IMR-90 (cell line): ENCODE measurements at regions not wholly inside any gene's neighbourhood (a gene's known extent, or its start where the extent isn't known, plus 50 kb on each side); places are given as distances from the start of the nearest gene placed in this dataset.

Experiments
- ATAC-seq: fragments of 200-7000 bp; cut with Tn5 transposase; 2 replicates; pipeline ENCODE4 v1.9.1; 2020; ENCODE audit warnings: low read depth, mild to moderate bottlenecking, moderate library complexity
- BruUV-seq: library from RNA; stranded (reverse); fragments of 400-500 nt; replicated peaks from 2 replicates; lab custom pipeline; 2021; lab: Mats Ljungman, UMichigan
- CTCF ChIA-PET: fragments of 300-600 bp; formaldehyde crosslinking; extraction: SDS; loops from one replicate; lab custom pipeline; 2021; ENCODE audit warnings: antibody characterized with exemption; lab: Yijun Ruan, JAX
- POLR2A ChIA-PET: fragments of 300-600 bp; sonication (Branson Sonifier 250); formaldehyde crosslinking; loops from one replicate; lab custom pipeline; 2022; ENCODE audit warnings: antibody characterized with exemption; ENCODE audit not compliant: unreplicated experiment; lab: Charles Lee
- DNase-seq: peaks from one replicate; pipeline ENCODE4 v3.0.0; 2013
- H2AFZ ChIP-seq: replicated peaks from 2 replicates; pipeline ENCODE3; 2013; ENCODE audit warnings: low read length, mild to moderate bottlenecking; ENCODE audit not compliant: poor library complexity
- H2AK5ac ChIP-seq: 2 replicates; pipeline ENCODE4 v1.6.1; 2013; ENCODE audit warnings: low read depth, low read length, inconsistent platforms
- H2AK9ac ChIP-seq: replicated peaks from 2 replicates; pipeline ENCODE3; 2013; ENCODE audit warnings: mild to moderate bottlenecking, low read depth, low read length, moderate library complexity; ENCODE audit not compliant: poor library complexity
- H2BK120ac ChIP-seq: 2 replicates; pipeline ENCODE4 v1.6.1; 2013; ENCODE audit warnings: low read depth, low read length, inconsistent platforms
- H2BK15ac ChIP-seq: 3 replicates; pipeline ENCODE4 v1.6.1; 2013; ENCODE audit warnings: low read depth, low read length, inconsistent platforms
- H2BK20ac ChIP-seq: 2 replicates; pipeline ENCODE4 v1.6.1; 2013; ENCODE audit warnings: low read depth, mild to moderate bottlenecking, inconsistent platforms, low read length, moderate library complexity
- H2BK5ac ChIP-seq: 2 replicates; pipeline ENCODE4 v1.6.1; 2013; ENCODE audit warnings: mild to moderate bottlenecking, low read depth, low read length, inconsistent platforms; ENCODE audit not compliant: poor library complexity, severe bottlenecking
- H3K14ac ChIP-seq: replicated peaks from 2 replicates; pipeline ENCODE4 v1.6.1; 2013; ENCODE audit warnings: low read depth, low read length, inconsistent platforms
- H3K18ac ChIP-seq: 2 replicates; pipeline ENCODE4 v1.6.1; 2013; ENCODE audit warnings: low read depth, low read length, control low read depth
- H3K23ac ChIP-seq: 2 replicates; pipeline ENCODE4 v1.6.1; 2013; ENCODE audit warnings: low read depth, low read length, inconsistent platforms
- H3K27ac ChIP-seq: 2 replicates; pipeline ENCODE4 v1.5.1; 2013; ENCODE audit warnings: mild to moderate bottlenecking, control low read depth, low read length; ENCODE audit not compliant: insufficient read depth
- H3K27me3 ChIP-seq: 2 replicates; pipeline ENCODE4 v1.6.1; 2013; ENCODE audit warnings: low read length; ENCODE audit not compliant: control insufficient read depth, insufficient read depth
- H3K36me3 ChIP-seq: 2 replicates; pipeline ENCODE4 v1.6.1; 2013; ENCODE audit warnings: low read length, mixed read lengths; ENCODE audit not compliant: control insufficient read depth, insufficient read depth
- H3K4ac ChIP-seq: 2 replicates; pipeline ENCODE4 v1.6.1; 2013; ENCODE audit warnings: low read depth, low read length, inconsistent platforms
- H3K4me1 ChIP-seq: 2 replicates; pipeline ENCODE4 v1.6.1; 2013; ENCODE audit warnings: low read length, mixed read lengths; ENCODE audit not compliant: control insufficient read depth, insufficient read depth
- H3K4me2 ChIP-seq: 2 replicates; pipeline ENCODE4 v1.6.1; 2013; ENCODE audit warnings: low read depth, mild to moderate bottlenecking, control low read depth, low read length, moderate library complexity
- H3K4me3 ChIP-seq: 2 replicates; pipeline ENCODE4 v1.5.1; 2013; ENCODE audit warnings: low read depth, mild to moderate bottlenecking, control low read depth, low read length, moderate library complexity; ENCODE audit not compliant: insufficient read depth
- H3K56ac ChIP-seq: 2 replicates; pipeline ENCODE4 v1.6.1; 2013; ENCODE audit warnings: low read length, inconsistent platforms; ENCODE audit not compliant: insufficient read depth; ENCODE audit errors: extremely low read depth
- H3K79me1 ChIP-seq, 2 experiments: 2 replicates each; pipeline ENCODE4 v1.6.1; 2013; ENCODE audit warnings: low read length in 2 of 2, inconsistent platforms in 1 of 2, low read depth in 1 of 2
- H3K9ac ChIP-seq: 2 replicates; pipeline ENCODE4 v1.6.1; 2013; ENCODE audit warnings: low read depth, low read length, control low read depth
- H3K9me1 ChIP-seq: 2 replicates; pipeline ENCODE4 v1.6.1; 2013; ENCODE audit warnings: low read length, inconsistent platforms; ENCODE audit not compliant: insufficient read depth
- H3K9me3 ChIP-seq: 2 replicates; pipeline ENCODE4 v1.6.1; 2013; ENCODE audit warnings: low read length; ENCODE audit not compliant: control insufficient read depth, insufficient read depth
- H4K20me1 ChIP-seq: 2 replicates; pipeline ENCODE4 v1.6.1; 2013; ENCODE audit warnings: low read length, inconsistent platforms; ENCODE audit not compliant: insufficient read depth
- H4K5ac ChIP-seq: 2 replicates; pipeline ENCODE4 v1.6.1; 2013; ENCODE audit warnings: mild to moderate bottlenecking, low read depth, low read length, control low read depth
- H4K8ac ChIP-seq, 2 experiments: 2 replicates each; pipeline ENCODE4 v1.6.1; 2013; ENCODE audit warnings: low read depth in 2 of 2, low read length in 2 of 2, control low read depth in 1 of 2, inconsistent platforms in 1 of 2
- H4K91ac ChIP-seq: 2 replicates; pipeline ENCODE4 v1.6.1; 2013; ENCODE audit warnings: low read depth, low read length, inconsistent platforms; ENCODE audit not compliant: insufficient read depth
- BHLHE40 ChIP-seq: fragments of 150-350 bp; IDR thresholded peaks from 2 replicates; pipeline ENCODE4 v1.6.1; 2016; ENCODE audit warnings: mild to moderate bottlenecking, low read depth, low read length
- CEBPB ChIP-seq: IDR thresholded peaks from 2 replicates; pipeline ENCODE4 v1.6.1; 2012; ENCODE audit warnings: low read depth, low read length, improper control_type of control experiment
- CHD1 ChIP-seq: IDR thresholded peaks from 2 replicates; pipeline ENCODE4 v1.6.1; 2012; ENCODE audit warnings: low read depth, low read length, improper control_type of control experiment
- ELK1 ChIP-seq: fragments of 150-350 bp; IDR thresholded peaks from 2 replicates; pipeline ENCODE4 v1.6.1; 2016; ENCODE audit warnings: low read depth, mild to moderate bottlenecking, low read length, moderate library complexity, borderline replicate concordance
- FOS ChIP-seq: fragments of 150-350 bp; IDR thresholded peaks from 2 replicates; pipeline ENCODE4 v1.6.1; 2016; ENCODE audit warnings: low read depth, low read length
- MAFK ChIP-seq: IDR thresholded peaks from 2 replicates; pipeline ENCODE4 v1.6.1; 2012; ENCODE audit warnings: low read depth, low read length, improper control_type of control experiment
- MAZ ChIP-seq: IDR thresholded peaks from 2 replicates; pipeline ENCODE4 v1.6.1; 2012; ENCODE audit warnings: low read depth, mild to moderate bottlenecking, low read length, improper control_type of control experiment, moderate library complexity, borderline replicate concordance
- MXI1 ChIP-seq: IDR thresholded peaks from 2 replicates; pipeline ENCODE4 v1.6.1; 2012; ENCODE audit warnings: low read depth, mild to moderate bottlenecking, low read length, moderate library complexity, borderline replicate concordance
- NFE2L2 ChIP-seq: fragments of 150-350 bp; IDR thresholded peaks from 2 replicates; pipeline ENCODE4 v1.6.1; 2016; ENCODE audit warnings: low read depth, mild to moderate bottlenecking, low read length
- POLR2A ChIP-seq: IDR thresholded peaks from 2 replicates; pipeline ENCODE4 v1.6.1; 2012; ENCODE audit warnings: mild to moderate bottlenecking, low read depth, low read length
- RAD21 ChIP-seq: IDR thresholded peaks from 2 replicates; pipeline ENCODE4 v1.6.1; 2012; ENCODE audit warnings: low read length, improper control_type of control experiment
- RCOR1 ChIP-seq: IDR thresholded peaks from 2 replicates; pipeline ENCODE4 v1.6.1; 2012; ENCODE audit warnings: mild to moderate bottlenecking, low read length, improper control_type of control experiment; ENCODE audit not compliant: insufficient replicate concordance
- RFX5 ChIP-seq: IDR thresholded peaks from 2 replicates; pipeline ENCODE4 v1.8.0; 2012; ENCODE audit warnings: low read depth, mild to moderate bottlenecking, low read length, moderate library complexity
- SMC3 ChIP-seq: fragments of 150-350 bp; IDR thresholded peaks from 2 replicates; pipeline ENCODE4 v1.6.1; 2016; ENCODE audit warnings: low read depth, mild to moderate bottlenecking, antibody characterized with exemption, low read length, moderate library complexity
- USF2 ChIP-seq: fragments of 150-350 bp; IDR thresholded peaks from 2 replicates; pipeline ENCODE4 v1.6.1; 2017; ENCODE audit warnings: mild to moderate bottlenecking, antibody characterized with exemption, low read length, low read depth
- WGBS, 2 experiments: methylation state at CpG; one replicate each; pipeline versions ENCODE4 v1.1.5 to v1.1.7; 2013; ENCODE audit warnings: missing lambda C conversion rate in 2 of 2; ENCODE audit not compliant: insufficient read length in 1 of 2; ENCODE audit errors: extremely low coverage in 2 of 2; 5-methylcytosine and 5-hydroxymethylcytosine counted together
- dilution Hi-C: fragments of 300-500 bp; cut with HindIII; formaldehyde crosslinking; loops from one replicate; pipeline ENCODE4 v1.14.3; 2018; ENCODE audit warnings: low sequenced_read_pairs; ENCODE audit not compliant: unreplicated experiment
- in situ Hi-C: fragments of 300-500 bp; cut with MboI; formaldehyde crosslinking; loops from 3 replicates; pipeline ENCODE4 v1.14.3; 2019; ENCODE audit warnings: low sequenced_read_pairs, inconsistent platforms, mixed read lengths
- intact Hi-C: fragments of 100-400 bp; cut with micrococcal nuclease; formaldehyde crosslinking; loops from 2 replicates; pipeline ENCODE4 v1.10.0; 2022
- TF ChIP-seq, protein P1 (sequence below): conservative IDR thresholded peaks from 2 replicates; pipeline ENCODE4 v1.5.1; 2012; ENCODE audit warnings: mild to moderate bottlenecking, low read depth, low read length, improper control_type of control experiment

GRCh38 chr20:63100174-63100925, 93.6 kb upstream of the BHLHE23 start:
- ChIA-PET POLR2A (no interaction called here), CTCF (no interaction called here)
- H3K4me2 ChIP-seq, result no peak overlapping the region
- H4K8ac ChIP-seq, result no peak overlapping the region
- no peak overlapping the region for H3K23ac ChIP-seq
- no peak overlapping the region for H2BK5ac ChIP-seq
- no peak overlapping the region for H2BK20ac ChIP-seq
- no TSS peak for BruUV-seq
- no peaks in the 10 kb centered on the region for H3K9me1 ChIP-seq
- no peak overlapping the region for H3K18ac ChIP-seq
- peaks cover 2% of the 10 kb centered on the region; the same call in 1 of the 2 replicates for H3K9me3 ChIP-seq
- no peak for DNase-seq
- H4K5ac ChIP-seq, result no peak overlapping the region
- no peak overlapping the region for H2AFZ ChIP-seq
- H3K27ac ChIP-seq, result no peak overlapping the region
- no peak for ATAC-seq
- H2AK9ac ChIP-seq, result no peak overlapping the region
- no peak overlapping the region for H3K14ac ChIP-seq
- no peak overlapping the region for H3K9ac ChIP-seq
- TF ChIP-seq USF2 (no peak), FOS (no peak), NFE2L2 (no peak), RCOR1 (no peak), BHLHE40 (no peak), RAD21 (no peak), MXI1 (no peak), RFX5 (no peak), MAZ (no peak), SMC3 (no peak), CHD1 (no peak), MAFK (no peak), POLR2A (no peak), ELK1 (no peak), CEBPB (no peak)
- TF ChIP-seq, protein P1, sequence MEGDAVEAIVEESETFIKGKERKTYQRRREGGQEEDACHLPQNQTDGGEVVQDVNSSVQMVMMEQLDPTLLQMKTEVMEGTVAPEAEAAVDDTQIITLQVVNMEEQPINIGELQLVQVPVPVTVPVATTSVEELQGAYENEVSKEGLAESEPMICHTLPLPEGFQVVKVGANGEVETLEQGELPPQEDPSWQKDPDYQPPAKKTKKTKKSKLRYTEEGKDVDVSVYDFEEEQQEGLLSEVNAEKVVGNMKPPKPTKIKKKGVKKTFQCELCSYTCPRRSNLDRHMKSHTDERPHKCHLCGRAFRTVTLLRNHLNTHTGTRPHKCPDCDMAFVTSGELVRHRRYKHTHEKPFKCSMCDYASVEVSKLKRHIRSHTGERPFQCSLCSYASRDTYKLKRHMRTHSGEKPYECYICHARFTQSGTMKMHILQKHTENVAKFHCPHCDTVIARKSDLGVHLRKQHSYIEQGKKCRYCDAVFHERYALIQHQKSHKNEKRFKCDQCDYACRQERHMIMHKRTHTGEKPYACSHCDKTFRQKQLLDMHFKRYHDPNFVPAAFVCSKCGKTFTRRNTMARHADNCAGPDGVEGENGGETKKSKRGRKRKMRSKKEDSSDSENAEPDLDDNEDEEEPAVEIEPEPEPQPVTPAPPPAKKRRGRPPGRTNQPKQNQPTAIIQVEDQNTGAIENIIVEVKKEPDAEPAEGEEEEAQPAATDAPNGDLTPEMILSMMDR, result no peak
- in situ Hi-C loops (no loop called here), dilution Hi-C loops (no loop called here), intact Hi-C loops (no loop called here)
- no peak overlapping the region for H2AK5ac ChIP-seq
- WGBS, 2 experiments, result 10% methylated on average over 2 of the region's 14 CpGs; no CpG with 5 or more reads in 1 of the 2 experiments
- no peak overlapping the region for H3K4me3 ChIP-seq
- H3K4me1 ChIP-seq, result peaks cover 4% of the 10 kb centered on the region; the same call in 1 of the 2 replicates
- H4K91ac ChIP-seq, result no peak overlapping the region
- no peak overlapping the region for H2BK15ac ChIP-seq
- no peak overlapping the region for H2BK120ac ChIP-seq
- no peaks in the 10 kb centered on the region; the same call in 1 of the 2 replicates for H4K20me1 ChIP-seq
- H3K79me1 ChIP-seq, result no peaks in the 10 kb centered on the region
- H3K36me3 ChIP-seq, result no peaks in the 10 kb centered on the region
- peaks cover 24% of the 10 kb centered on the region; the same call in 1 of the 2 replicates for H3K27me3 ChIP-seq
- H3K4ac ChIP-seq, result no peak overlapping the region
- H3K56ac ChIP-seq, result no peak overlapping the region
